ENCODE measurements at regions not wholly inside any gene's neighbourhood (a gene's known extent, or its start where the extent isn't known, plus 50 kb on each side); places are given as distances from the start of the nearest gene placed in this dataset.

GRCh38 chr4:159979953-159980352 is 877.1 kb downstream of the RAPGEF2 start:
- Histone ChIP-seq H3K4me1 (no peaks in the 10 kb centered on the region), H3K4me3 (no peak overlapping the region), H3K27me3 (no peaks in the 10 kb centered on the region), H3K27ac (no peak overlapping the region), H3K9me3 (no peaks in the 10 kb centered on the region), H3K36me3 (no peaks in the 10 kb centered on the region)
- intact Hi-C loops (cut with DNase I) = no loop called here
- WGBS, 2 donors = 35 to 54% methylated on average over 1 of the region's 1 CpG
- no peak for DNase-seq
- TF ChIP-seq CTCF (IDR thresholded peaks at IDR 0.05) (no peak), EP300 (IDR thresholded peaks at IDR 0.05) (no peak), POLR2AphosphoS5 (IDR thresholded peaks at IDR 0.05) (no peak), POLR2A (IDR thresholded peaks at IDR 0.05) (no peak)

- intact Hi-C loops (cut with DNase I) = no loop called here
- no peak overlapping the region for H3K4me3 ChIP-seq
- no peaks in the 10 kb centered on the region for H3K36me3 ChIP-seq
- no peak overlapping the region for H3K27ac ChIP-seq
- no peaks in the 10 kb centered on the region for H3K4me1 ChIP-seq
- no peaks in the 10 kb centered on the region for H3K27me3 ChIP-seq
- no peak for DNase-seq
- no peaks in the 10 kb centered on the region for H3K9me3 ChIP-seq
- TF ChIP-seq POLR2AphosphoS5 (IDR thresholded peaks at IDR 0.05) (no peak), POLR2A (IDR thresholded peaks at IDR 0.05) (no peak), EP300 (IDR thresholded peaks at IDR 0.05) (no peak), CTCF (IDR thresholded peaks at IDR 0.05) (no peak)
- WGBS, 2 donors = 73 to 81% methylated on average over 3 of the region's 3 CpGs
Observed at GRCh38 chr4:159980826-159981468, 878.1 kb downstream of the RAPGEF2 start.

GRCh38 chr4:159981469-159981856 is 878.6 kb downstream of the RAPGEF2 start:
- no peak for DNase-seq
- Histone ChIP-seq H3K4me1 (no peaks in the 10 kb centered on the region), H3K27ac (no peak overlapping the region), H3K36me3 (no peaks in the 10 kb centered on the region), H3K4me3 (no peak overlapping the region), H3K27me3 (no peaks in the 10 kb centered on the region), H3K9me3 (no peaks in the 10 kb centered on the region)
- intact Hi-C loops (cut with DNase I) = no loop called here
- no peak for TF ChIP-seq CTCF (IDR thresholded peaks at IDR 0.05)
- no peak for TF ChIP-seq POLR2A (IDR thresholded peaks at IDR 0.05)
- TF ChIP-seq POLR2AphosphoS5 (IDR thresholded peaks at IDR 0.05) = no peak
- no peak for TF ChIP-seq EP300 (IDR thresholded peaks at IDR 0.05)

GRCh38 chr4:159983082-159983481 is 880.2 kb downstream of the RAPGEF2 start:
- intact Hi-C loops (cut with DNase I) = no loop called here
- Histone ChIP-seq H3K36me3 (no peaks in the 10 kb centered on the region), H3K27ac (no peak overlapping the region), H3K4me3 (no peak overlapping the region), H3K4me1 (no peaks in the 10 kb centered on the region), H3K9me3 (no peaks in the 10 kb centered on the region), H3K27me3 (no peaks in the 10 kb centered on the region)
- DNase-seq = no peak
- TF ChIP-seq POLR2A (IDR thresholded peaks at IDR 0.05) (no peak), EP300 (IDR thresholded peaks at IDR 0.05) (no peak), CTCF (IDR thresholded peaks at IDR 0.05) (no peak), POLR2AphosphoS5 (IDR thresholded peaks at IDR 0.05) (no peak)

Data from sigmoid colon (tissue), 6 donors.